ENCODE measurements at regions not wholly inside any gene's neighbourhood (a gene's known extent, or its start where the extent isn't known, plus 50 kb on each side); places are given as distances from the start of the nearest gene placed in this dataset.
"Not testable (repeated sequence)": the region's sequence is repeated elsewhere in the genome, so short reads cannot be mapped to it uniquely, and the experiment has no call there.

DNA sequence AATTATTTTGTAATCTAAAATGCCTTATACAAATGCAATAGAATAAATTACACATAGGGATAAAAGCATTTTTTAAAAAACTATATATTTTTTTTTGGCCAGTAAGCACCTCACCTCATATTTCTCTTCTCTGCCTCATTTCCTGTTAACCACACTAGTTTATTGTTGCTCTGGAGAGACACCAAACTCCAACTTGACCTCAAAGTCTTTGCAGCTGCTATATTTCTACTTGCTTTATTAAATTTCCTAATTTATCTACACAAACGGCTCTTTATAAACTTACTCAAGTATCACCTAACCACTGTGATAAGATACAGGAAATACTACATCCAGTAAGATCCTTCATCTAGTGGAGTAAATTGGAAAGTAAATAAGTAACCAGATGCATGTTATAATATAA, 622.3 kb downstream of the C12orf50 start:
- TF ChIP-seq, protein P1, sequence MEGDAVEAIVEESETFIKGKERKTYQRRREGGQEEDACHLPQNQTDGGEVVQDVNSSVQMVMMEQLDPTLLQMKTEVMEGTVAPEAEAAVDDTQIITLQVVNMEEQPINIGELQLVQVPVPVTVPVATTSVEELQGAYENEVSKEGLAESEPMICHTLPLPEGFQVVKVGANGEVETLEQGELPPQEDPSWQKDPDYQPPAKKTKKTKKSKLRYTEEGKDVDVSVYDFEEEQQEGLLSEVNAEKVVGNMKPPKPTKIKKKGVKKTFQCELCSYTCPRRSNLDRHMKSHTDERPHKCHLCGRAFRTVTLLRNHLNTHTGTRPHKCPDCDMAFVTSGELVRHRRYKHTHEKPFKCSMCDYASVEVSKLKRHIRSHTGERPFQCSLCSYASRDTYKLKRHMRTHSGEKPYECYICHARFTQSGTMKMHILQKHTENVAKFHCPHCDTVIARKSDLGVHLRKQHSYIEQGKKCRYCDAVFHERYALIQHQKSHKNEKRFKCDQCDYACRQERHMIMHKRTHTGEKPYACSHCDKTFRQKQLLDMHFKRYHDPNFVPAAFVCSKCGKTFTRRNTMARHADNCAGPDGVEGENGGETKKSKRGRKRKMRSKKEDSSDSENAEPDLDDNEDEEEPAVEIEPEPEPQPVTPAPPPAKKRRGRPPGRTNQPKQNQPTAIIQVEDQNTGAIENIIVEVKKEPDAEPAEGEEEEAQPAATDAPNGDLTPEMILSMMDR (conservative IDR thresholded peaks at IDR 0.05; ENCODE audit: low read depth, low read length) = no peak
- H3K4me3 ChIP-seq (ENCODE audit: low read length) = no peak overlapping the region
- no peak for DNase-seq (ENCODE audit: low read depth)

DNA sequence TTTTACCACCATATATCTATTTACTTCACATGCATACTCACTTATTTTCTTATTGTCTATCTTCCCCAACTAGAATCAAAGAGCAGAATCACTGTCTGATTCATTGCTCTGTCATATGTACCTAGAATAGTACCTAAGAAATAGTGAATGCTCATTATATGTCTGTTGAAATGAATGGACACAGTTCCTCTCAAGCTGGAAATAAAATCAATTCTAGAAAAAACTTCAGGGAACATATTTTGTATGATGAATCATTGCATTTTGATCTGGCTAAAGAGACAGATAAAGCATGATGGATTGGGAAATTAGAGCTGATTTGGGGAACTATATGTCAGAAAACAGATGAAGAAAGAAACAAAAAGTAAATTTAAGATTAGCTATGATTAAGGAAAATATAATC, 623.3 kb downstream of the C12orf50 start:
- no peak overlapping the region for H3K4me3 ChIP-seq (ENCODE audit: low read length)
- TF ChIP-seq, protein P1 (conservative IDR thresholded peaks at IDR 0.05; ENCODE audit: low read depth, low read length) = no peak
- DNase-seq (ENCODE audit: low read depth) = no peak

DNA sequence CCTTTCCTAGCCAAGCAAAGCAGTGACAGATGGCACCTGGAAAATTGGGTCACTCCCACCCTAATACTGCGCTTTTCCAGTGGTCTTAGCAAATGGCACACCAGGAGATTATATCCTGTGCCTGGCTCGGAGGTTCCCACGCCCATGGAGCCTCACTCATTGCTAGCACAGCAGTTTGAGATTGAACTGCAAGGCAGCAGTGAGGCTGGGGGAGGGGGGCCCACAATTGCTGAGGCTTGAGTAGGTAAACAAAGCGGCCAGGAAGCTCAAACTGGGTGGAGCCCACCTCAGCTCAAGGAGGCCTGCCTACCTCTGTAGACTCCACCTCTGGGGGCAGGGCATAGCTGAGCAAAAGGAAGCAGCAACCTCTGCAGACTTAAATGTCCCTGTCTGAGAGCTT, 635.0 kb downstream of the C12orf50 start:
- not testable (repeated sequence) for H3K4me3 ChIP-seq (ENCODE audit: low read length); DNase-seq (ENCODE audit: low read depth)

DNA sequence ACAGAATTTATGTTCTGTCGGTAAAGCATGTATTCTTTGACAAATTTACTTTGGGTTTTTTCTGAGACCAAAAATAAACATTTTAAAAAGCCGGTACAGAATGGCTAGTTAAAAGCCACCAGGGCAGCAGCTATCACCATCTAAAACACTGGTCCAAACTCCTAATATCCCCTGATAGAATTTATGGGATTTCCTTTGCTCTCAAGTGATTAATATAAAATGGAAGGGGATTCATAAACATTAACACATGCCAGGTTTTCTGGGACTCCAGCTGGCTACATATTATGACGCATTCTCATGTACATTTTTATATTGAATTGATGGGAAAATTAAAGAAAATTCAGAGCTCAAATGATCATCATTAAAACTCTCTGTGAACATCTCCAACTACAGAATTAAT, 640.8 kb downstream of the C12orf50 start:
- no peak overlapping the region for H3K4me3 ChIP-seq (ENCODE audit: low read length)
- no peak for DNase-seq (ENCODE audit: low read depth)
- TF ChIP-seq, protein P1 (conservative IDR thresholded peaks at IDR 0.05; ENCODE audit: low read depth, low read length) = no peak

DNA sequence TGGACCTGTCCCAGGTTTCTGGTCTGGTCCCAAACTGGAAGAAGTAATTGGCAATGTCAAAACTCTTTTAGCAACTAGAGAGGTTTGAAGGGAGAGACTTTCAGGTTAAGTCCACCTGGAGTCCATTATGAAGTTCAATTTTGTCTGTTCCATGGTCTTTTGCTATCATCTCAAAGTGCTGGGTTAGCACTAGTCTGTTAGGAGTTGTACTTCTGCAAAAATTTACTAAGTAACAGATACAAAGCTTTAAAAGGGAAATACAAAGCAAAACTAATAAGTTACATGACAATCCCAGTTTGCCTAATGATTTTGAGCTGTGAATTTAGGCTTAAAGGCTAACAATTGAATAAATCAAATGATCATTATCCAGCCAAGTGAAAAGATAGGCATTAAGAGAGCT, 643.9 kb downstream of the C12orf50 start:
- no peak overlapping the region for H3K4me3 ChIP-seq (ENCODE audit: low read length)
- no peak for DNase-seq (ENCODE audit: low read depth)
- TF ChIP-seq, protein P1 (conservative IDR thresholded peaks at IDR 0.05; ENCODE audit: low read depth, low read length) = no peak

DNA sequence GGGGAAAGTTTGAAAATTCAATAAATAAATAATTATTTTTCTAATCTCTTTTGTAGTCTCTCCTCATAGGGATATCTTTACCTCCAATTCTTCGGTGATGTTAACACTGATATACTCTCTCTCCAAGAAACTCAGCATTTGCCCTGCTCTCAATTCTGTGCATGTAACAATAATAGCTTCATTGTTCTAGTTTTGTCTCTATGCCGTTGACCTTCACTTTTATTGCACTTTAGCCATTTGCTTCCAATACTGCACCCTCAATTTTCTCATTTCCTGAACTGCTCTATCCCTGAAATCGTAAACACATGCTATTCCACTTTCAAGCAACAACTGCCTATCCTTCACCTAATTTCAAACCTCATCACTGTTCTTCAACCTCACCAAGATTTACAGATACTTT, 645.0 kb downstream of the C12orf50 start:
- H3K4me3 ChIP-seq (ENCODE audit: low read length) = no peak overlapping the region
- TF ChIP-seq, protein P1 (conservative IDR thresholded peaks at IDR 0.05; ENCODE audit: low read depth, low read length) = no peak
- DNase-seq (ENCODE audit: low read depth) = no peak

DNA sequence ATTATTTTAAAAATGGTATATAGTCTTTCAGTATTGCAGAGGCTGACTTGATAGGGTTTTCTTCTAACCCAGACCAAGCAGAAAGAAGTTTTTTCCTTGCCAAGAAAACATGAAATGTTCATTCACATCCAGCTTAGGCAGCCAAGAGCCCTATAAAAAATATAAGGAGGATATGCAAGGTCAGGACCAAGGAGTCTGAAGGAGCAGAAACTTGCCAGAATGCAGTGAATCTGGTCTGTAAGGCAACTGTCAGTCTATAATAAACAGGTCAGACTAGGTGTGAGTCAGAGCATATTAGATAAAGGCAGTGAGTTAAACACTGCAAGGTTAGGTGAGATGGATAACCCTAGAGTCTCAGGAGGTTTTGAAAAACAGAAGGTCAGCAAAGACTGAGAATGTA, 645.5 kb downstream of the C12orf50 start:
- no peak overlapping the region for H3K4me3 ChIP-seq (ENCODE audit: low read length)
- TF ChIP-seq, protein P1 (conservative IDR thresholded peaks at IDR 0.05; ENCODE audit: low read depth, low read length) = no peak
- no peak for DNase-seq (ENCODE audit: low read depth)

DNA sequence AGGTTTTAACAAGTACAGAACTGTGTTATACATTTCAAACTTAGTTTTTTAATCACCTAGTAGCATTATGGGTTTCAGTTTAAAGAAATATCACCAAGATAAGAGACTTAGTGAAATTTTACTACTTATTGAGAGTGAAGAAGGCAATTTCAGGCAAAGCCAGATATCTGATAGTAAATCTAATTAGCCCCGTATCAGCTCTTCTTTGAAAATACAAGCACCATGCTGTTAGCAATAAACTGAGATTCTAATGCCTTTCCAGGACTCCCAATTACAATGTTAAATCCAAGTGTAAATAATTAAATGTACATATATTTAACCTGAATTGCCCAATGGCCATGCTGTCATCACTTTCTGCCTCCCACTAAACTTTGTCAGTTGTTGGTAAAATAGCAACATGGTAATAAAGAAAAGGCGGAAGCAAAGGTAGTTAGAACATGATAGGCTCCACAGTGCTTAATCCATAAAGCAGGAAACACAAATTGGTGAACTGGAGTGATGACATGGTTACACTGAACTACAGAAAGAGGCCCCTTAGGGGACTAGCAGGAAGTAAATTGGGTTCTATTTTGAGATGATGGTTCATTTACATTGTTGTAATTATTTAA, 646.1 kb downstream of the C12orf50 start:
- TF ChIP-seq, protein P1 (conservative IDR thresholded peaks at IDR 0.05; ENCODE audit: low read depth, low read length) = no peak
- no peak for DNase-seq (ENCODE audit: low read depth)
- no peak overlapping the region for H3K4me3 ChIP-seq (ENCODE audit: low read length)

All from retinal pigment epithelial cell (primary cell).